ENCODE measurements at regions not wholly inside any gene's neighbourhood (a gene's known extent, or its start where the extent isn't known, plus 50 kb on each side); places are given as distances from the start of the nearest gene placed in this dataset.
"Not testable (repeated sequence)": the region's sequence is repeated elsewhere in the genome, so short reads cannot be mapped to it uniquely, and the experiment has no call there.

DNA sequence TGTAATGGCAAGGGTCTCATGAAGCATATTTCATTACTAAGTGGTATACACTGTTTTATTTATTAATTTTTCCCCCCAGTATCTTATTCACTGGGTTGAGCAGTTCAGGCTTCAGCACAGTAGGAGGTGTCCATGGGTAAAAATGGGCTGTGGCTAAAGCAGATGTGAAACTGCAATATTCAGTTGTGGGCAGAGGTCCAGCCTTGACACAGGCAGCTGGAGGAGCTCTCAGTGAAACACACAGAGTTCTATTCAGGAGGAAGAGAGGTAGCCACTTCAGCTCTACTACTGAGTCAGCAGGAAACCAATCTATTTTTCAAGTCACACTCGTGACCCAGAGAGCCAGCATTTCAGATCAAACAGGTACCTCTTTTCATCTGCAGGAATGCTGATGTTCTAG, 418.3 kb downstream of the CDH10 start:
- intact Hi-C loops (cut with micrococcal nuclease) = no loop called here
- Mint-ChIP-seq H3K4me3 (no peak overlapping the region), H3K27ac (no peak overlapping the region), H3K27me3 (no peaks in the 10 kb centered on the region), H3K36me3 (ENCODE audit: low read depth) (no peaks in the 10 kb centered on the region), H3K4me1 (ENCODE audit: low read depth) (no peaks in the 10 kb centered on the region), H3K9me3 (peaks cover 18% of the 10 kb centered on the region)
- CTCF ChIA-PET = no interaction called here
- TF ChIP-seq, protein P1, sequence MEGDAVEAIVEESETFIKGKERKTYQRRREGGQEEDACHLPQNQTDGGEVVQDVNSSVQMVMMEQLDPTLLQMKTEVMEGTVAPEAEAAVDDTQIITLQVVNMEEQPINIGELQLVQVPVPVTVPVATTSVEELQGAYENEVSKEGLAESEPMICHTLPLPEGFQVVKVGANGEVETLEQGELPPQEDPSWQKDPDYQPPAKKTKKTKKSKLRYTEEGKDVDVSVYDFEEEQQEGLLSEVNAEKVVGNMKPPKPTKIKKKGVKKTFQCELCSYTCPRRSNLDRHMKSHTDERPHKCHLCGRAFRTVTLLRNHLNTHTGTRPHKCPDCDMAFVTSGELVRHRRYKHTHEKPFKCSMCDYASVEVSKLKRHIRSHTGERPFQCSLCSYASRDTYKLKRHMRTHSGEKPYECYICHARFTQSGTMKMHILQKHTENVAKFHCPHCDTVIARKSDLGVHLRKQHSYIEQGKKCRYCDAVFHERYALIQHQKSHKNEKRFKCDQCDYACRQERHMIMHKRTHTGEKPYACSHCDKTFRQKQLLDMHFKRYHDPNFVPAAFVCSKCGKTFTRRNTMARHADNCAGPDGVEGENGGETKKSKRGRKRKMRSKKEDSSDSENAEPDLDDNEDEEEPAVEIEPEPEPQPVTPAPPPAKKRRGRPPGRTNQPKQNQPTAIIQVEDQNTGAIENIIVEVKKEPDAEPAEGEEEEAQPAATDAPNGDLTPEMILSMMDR (IDR thresholded peaks at IDR 0.05) = no peak
- POLR2A ChIA-PET = no interaction called here
- ATAC-seq = no peak
- no peak for DNase-seq

DNA sequence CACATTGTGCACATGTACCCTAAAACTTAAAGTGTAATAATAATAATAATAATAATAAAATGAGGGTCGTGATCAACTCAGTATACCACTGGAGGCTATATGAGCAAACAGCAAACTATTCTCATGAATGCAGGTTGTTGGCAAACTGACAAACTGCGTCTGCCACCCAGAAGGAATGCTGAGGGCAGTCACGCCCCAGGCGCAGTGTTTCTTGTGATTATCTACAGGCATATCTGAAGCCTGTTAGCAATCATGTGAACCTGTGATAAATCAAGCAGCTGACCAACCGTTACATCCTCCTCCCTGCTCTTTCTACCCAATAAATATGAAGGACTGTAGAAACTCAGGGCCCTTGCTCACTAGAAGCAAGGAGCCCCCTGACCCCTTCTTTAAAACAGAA, 416.9 kb downstream of the CDH10 start:
- H3K36me3 Mint-ChIP-seq (ENCODE audit: low read depth); CTCF ChIA-PET; intact Hi-C loops (cut with micrococcal nuclease); H3K4me1 Mint-ChIP-seq (ENCODE audit: low read depth); H3K4me3 Mint-ChIP-seq; H3K27me3 Mint-ChIP-seq; H3K27ac Mint-ChIP-seq; DNase-seq; POLR2A ChIA-PET; ATAC-seq: not testable (repeated sequence)
- peaks cover 16% of the 10 kb centered on the region for H3K9me3 Mint-ChIP-seq

DNA sequence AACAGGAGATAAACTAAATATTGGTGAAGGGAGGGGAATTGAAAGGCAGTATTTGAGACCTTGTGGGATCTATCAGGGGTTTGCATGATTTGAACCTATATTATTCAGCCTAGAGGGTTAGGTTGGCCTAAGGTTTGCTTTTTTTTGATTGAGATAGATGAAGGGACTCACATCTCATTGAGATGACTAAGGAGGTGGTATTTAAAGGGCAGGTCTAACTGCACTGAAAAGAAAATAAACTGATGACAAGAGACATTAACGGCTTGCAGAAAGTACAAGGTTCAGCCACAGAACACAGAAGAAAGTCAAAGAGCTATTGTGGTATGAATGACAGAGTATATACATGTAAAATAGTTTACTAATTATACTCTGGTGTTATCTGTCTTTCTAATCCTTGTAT, 412.7 kb downstream of the CDH10 start:
- no peak overlapping the region for H3K27ac Mint-ChIP-seq
- DNase-seq (no peak), ATAC-seq (no peak)
- ChIA-PET CTCF (no interaction called here), POLR2A (no interaction called here)
- H3K4me3 Mint-ChIP-seq = no peak overlapping the region
- TF ChIP-seq, protein P1 (IDR thresholded peaks at IDR 0.05) = no peak
- no peaks in the 10 kb centered on the region for H3K4me1 Mint-ChIP-seq (ENCODE audit: low read depth)
- no peaks in the 10 kb centered on the region for H3K36me3 Mint-ChIP-seq (ENCODE audit: low read depth)
- H3K9me3 Mint-ChIP-seq = peaks cover 3% of the 10 kb centered on the region
- H3K27me3 Mint-ChIP-seq = no peaks in the 10 kb centered on the region
- intact Hi-C loops (cut with micrococcal nuclease) = no loop called here

DNA sequence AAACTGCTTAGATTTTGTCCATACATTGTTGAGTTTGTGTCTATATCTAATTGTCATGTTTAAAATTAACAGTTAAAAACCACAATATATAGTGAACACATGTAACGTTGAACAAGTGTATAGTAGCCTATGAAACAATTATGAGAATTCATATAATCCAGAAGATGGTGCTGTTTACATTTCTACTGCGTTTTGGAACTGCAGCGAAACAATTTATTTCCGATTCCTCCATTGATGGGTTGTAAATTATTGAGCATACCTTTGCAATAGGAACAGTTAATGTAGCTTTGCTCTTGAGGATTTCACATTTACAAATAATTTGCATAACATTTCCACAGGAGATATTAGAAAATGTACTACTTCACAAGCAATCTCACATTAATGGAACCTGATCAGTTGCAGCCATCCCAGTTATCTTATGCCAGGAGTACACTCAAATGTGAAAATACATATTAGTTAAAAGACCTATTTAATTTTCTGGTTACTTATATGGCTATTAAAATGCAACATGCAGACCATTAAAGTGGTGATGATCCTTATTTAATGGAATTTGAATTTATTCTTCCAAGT, 411.8 kb downstream of the CDH10 start:
- CTCF ChIA-PET = no interaction called here

DNA sequence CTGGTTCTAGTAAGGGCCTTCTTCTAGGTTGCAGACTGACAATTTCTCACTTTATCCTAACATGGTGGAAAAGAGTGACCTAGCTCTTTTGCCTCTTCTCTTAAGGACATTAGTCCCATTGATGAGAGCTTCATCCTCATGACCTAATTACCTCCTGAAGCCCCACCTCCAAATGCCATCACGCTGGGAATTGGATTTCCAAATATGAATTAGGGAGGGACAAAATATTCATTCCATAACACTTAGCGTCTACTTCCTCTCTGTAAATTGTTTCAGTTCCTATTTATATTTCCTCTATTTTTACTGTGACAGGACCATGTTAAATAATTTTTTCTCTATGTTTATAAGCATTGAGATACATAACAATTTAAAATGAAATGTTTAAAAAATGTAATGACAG, 408.8 kb downstream of the CDH10 start:
- TF ChIP-seq, protein P1 (IDR thresholded peaks at IDR 0.05) = no peak
- H3K9me3 Mint-ChIP-seq = peaks cover 7% of the 10 kb centered on the region
- intact Hi-C loops (cut with micrococcal nuclease) = no loop called here
- CTCF ChIA-PET = no interaction called here
- ATAC-seq (no peak), DNase-seq (no peak)
- no peaks in the 10 kb centered on the region for H3K4me1 Mint-ChIP-seq (ENCODE audit: low read depth)
- H3K27me3 Mint-ChIP-seq = no peaks in the 10 kb centered on the region
- POLR2A ChIA-PET = no interaction called here
- H3K36me3 Mint-ChIP-seq (ENCODE audit: low read depth) = no peaks in the 10 kb centered on the region
- H3K4me3 Mint-ChIP-seq = no peak overlapping the region
- no peak overlapping the region for H3K27ac Mint-ChIP-seq

More for the DNA sequence above, 411.8 kb downstream of the CDH10 start:
- no peaks in the 10 kb centered on the region for H3K27me3 Mint-ChIP-seq
- POLR2A ChIA-PET = no interaction called here
- no peak overlapping the region for H3K27ac Mint-ChIP-seq
- no peak for DNase-seq
- no peaks in the 10 kb centered on the region for H3K4me1 Mint-ChIP-seq (ENCODE audit: low read depth)
- ATAC-seq = no peak
- H3K4me3 Mint-ChIP-seq = no peak overlapping the region
- H3K36me3 Mint-ChIP-seq (ENCODE audit: low read depth) = no peaks in the 10 kb centered on the region
- TF ChIP-seq, protein P1 (IDR thresholded peaks at IDR 0.05) = no peak
- H3K9me3 Mint-ChIP-seq = peaks cover 3% of the 10 kb centered on the region
- intact Hi-C loops (cut with micrococcal nuclease) = no loop called here

DNA sequence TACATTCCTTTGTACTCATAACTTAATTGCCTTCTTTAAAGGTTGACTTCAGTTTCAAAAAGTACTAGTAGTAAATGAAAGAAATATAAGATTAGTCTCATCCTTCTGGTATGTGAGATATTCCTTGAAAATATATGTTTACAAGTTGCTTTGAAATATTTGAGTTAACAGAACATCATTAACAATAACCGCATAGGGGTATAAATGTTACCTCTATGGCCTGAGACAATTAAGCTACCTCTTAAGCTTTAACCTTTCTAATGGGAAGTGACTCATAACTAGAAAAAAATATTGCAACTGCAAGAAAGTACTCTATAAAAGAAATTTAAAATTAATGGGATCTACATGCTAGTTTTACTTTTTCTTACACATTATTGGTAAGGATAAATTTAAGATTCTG, 399.0 kb downstream of the CDH10 start:
- Mint-ChIP-seq H3K4me1 (ENCODE audit: low read depth) (no peaks in the 10 kb centered on the region), H3K4me3 (no peak overlapping the region), H3K9me3 (peaks cover 21% of the 10 kb centered on the region), H3K27ac (no peak overlapping the region), H3K36me3 (ENCODE audit: low read depth) (no peaks in the 10 kb centered on the region), H3K27me3 (no peaks in the 10 kb centered on the region)
- TF ChIP-seq, protein P1 (IDR thresholded peaks at IDR 0.05) = no peak
- no peak for DNase-seq
- ATAC-seq = no peak
- CTCF ChIA-PET = no interaction called here
- intact Hi-C loops (cut with micrococcal nuclease) = no loop called here
- POLR2A ChIA-PET = no interaction called here
